Sciatic nerve (tissue), 2 donors: ENCODE measurements at regions not wholly inside any gene's neighbourhood (a gene's known extent, or its start where the extent isn't known, plus 50 kb on each side); places are given as distances from the start of the nearest gene placed in this dataset.
"Not testable (repeated sequence)": the region's sequence is repeated elsewhere in the genome, so short reads cannot be mapped to it uniquely, and the experiment has no call there.

ENCODE experiments used
- ATAC-seq: fragments of 200-7000 bp; cut with Tn5 transposase; one replicate; pipeline ENCODE4 v1.9.1; 2020; ENCODE audit warnings: mild to moderate bottlenecking, moderate library complexity
- DNase-seq: peaks from one replicate; pipeline ENCODE4 v3.0.0-alpha.2; 2020; ENCODE audit warnings: low spot score
- intact Hi-C: fragments of 100-400 bp; cut with DNase I; formaldehyde crosslinking; loops from one replicate; pipeline ENCODE4 v1.14.2; 2022
- donor health status: DM: no; HTN: no; CAD: no.
- donor health status: DM: no; HTN: no; CAD: no.

GRCh38 chr7:15831606-15832005, 145.1 kb upstream of the MEOX2 start:
- ATAC-seq = no peak
- intact Hi-C loops = no loop called here
- DNase-seq = no peak

- intact Hi-C loops = no loop called here
- ATAC-seq = peak; percentile 79
- DNase-seq = no peak
Observed at GRCh38 chr7:15829691-15830090, 143.2 kb upstream of the MEOX2 start.

DNA sequence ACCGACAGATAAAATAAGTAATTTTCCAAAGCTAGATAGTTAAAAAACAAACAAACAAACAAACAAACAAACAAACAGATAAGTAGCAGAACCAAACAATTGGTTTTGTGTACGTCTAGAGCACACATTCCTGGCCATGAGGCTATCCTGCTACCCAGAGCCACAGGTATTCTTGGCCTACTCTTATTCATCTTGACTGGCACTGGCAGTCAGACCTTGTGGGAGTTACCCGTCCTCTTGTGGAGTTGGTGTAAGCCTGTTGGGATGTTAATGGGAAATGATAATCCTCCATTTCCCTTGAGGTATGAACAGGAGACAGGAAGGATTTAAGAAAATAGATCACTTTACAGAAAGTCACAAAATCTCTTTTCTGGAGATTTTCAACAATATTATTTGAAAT, 142.4 kb upstream of the MEOX2 start:
- intact Hi-C loops = no loop called here

GRCh38 chr7:15821484-15822427, 135.3 kb upstream of the MEOX2 start:
- ATAC-seq (no peak), DNase-seq (no peak)
- intact Hi-C loops = no loop called here

More for the DNA sequence above, 142.4 kb upstream of the MEOX2 start:
- no peak for ATAC-seq
- DNase-seq = no peak

GRCh38 chr7:15820319-15820718, 133.8 kb upstream of the MEOX2 start:
- intact Hi-C loops = no loop called here

GRCh38 chr7:15816835-15817426, 130.4 kb upstream of the MEOX2 start:
- ATAC-seq (peak; percentile 71), DNase-seq (no peak)
- intact Hi-C loops = no loop called here

More at GRCh38 chr7:15820319-15820718, 133.8 kb upstream of the MEOX2 start:
- ATAC-seq (no peak), DNase-seq (no peak)

DNA sequence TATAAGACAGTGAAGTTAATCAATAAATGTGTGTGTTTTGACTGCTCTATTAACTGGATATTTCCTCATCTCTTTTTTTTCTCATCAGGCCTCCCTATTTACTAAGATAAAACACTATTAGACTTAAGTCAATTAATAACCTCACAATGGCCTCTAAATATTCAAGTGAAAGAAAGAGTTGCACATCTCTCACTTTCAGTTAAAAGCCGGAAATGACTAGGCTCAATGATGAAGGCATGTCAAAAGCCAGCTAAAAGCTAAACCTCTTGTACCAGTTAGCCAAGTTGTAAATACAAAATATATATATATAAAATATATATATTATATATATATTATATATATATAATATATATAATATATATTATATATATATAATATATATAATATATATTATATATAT, 127.0 kb upstream of the MEOX2 start:
- intact Hi-C loops = no loop called here
- no peak for ATAC-seq
- DNase-seq = no peak

DNA sequence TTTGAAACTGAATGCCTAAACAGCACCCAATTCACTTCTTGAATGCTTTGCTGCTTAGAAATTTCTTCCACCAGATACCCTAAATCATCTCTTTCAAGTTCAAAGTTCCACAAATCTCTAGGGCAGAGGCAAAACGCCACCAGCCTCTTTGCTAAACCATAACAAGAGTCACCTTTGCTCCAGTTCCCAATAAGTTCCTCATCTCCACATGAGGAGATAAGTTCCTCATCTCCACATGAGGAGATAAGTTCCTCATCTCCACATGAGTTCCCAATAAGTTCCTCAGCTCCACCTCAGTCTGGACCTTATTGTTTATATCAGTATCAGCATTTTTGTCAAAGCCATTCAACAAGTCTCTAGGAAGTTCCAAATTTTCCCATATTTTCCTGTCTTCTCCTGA, 123.9 kb upstream of the MEOX2 start:
- intact Hi-C loops = not testable (repeated sequence)

DNA sequence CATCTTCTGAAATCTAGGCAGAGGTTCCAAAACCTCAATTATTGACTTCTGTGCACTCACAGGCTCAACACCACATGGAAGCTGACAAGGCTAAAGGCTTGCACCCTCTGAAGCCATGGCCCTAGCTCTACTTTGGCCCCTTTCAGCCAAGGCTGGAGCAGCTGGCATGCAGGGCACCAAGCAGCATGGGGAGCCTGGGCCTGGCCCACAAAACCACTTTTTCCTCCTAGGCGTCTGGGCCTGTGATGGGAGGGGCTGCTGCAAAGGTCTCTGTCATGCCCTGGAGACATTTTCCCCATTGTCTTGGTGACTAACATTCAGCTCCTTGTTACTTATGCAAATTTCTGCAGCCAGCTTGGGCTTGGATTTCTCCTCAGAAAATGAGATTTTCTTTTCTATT, 123.5 kb upstream of the MEOX2 start:
- DNase-seq, intact Hi-C loops, ATAC-seq: not testable (repeated sequence)

More for the DNA sequence above, 123.9 kb upstream of the MEOX2 start:
- ATAC-seq, DNase-seq: not testable (repeated sequence)

- intact Hi-C loops = no loop called here
- ATAC-seq (no peak), DNase-seq (no peak)
Observed at GRCh38 chr7:15805891-15806290, 119.4 kb upstream of the MEOX2 start.

GRCh38 chr7:15802425-15802824, 115.9 kb upstream of the MEOX2 start:
- intact Hi-C loops = loop anchor here (1.0 kb wide), 1 partner anchor 29 kb away; no protein-coding TSS in a partner anchor
- DNase-seq (no peak), ATAC-seq (peak; percentile 3)

- DNase-seq (no peak), ATAC-seq (peak; percentile 96)
- intact Hi-C loops = no loop called here
Observed at GRCh38 chr7:15801551-15801950, 115.1 kb upstream of the MEOX2 start.

DNA sequence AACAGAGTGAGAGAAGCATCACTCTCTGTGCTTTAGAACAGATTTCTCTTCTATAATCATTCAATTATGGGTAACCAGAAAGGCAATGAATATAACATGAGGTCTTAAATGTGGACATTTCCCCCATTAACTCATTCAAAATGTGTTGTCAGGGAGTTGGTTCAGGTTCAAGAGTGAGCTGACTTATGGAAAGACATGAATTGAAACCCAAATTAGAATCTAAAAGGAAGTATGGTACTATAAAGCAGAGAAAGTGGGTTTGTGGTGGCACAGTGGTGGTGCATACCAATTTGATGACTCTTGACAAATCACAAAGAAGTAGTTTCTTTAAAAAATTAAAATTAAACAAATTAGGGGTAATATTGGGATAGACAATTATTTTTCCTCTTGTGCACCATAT, 114.6 kb upstream of the MEOX2 start:
- no peak for DNase-seq
- intact Hi-C loops = no loop called here
- no peak for ATAC-seq

- intact Hi-C loops = no loop called here
- DNase-seq = no peak
- no peak for ATAC-seq
Observed at GRCh38 chr7:15798081-15798480, 111.6 kb upstream of the MEOX2 start.

DNA sequence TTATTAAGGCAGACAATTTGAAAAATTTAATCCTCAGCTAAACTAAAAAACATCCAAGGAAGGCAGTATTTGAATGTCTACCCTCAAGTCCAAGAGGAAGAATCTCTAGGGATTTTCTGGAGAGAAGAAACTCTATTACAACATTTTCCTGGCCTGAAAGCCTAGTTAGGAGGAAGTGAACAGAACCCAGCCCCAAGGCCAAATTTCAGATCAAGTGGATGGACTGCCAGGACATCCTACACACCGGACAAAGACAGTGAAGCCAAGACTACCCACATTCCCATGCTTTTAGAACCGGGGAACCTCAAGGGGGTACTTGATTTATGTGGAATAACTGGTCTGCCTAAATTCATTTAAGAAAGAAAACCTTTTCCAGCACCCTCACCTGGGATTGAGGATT, 108.9 kb upstream of the MEOX2 start:
- intact Hi-C loops = no loop called here
- ATAC-seq (peak; percentile 89), DNase-seq (no peak)

- ATAC-seq (no peak), DNase-seq (no peak)
- intact Hi-C loops = no loop called here
Observed at GRCh38 chr7:15794801-15795200, 108.3 kb upstream of the MEOX2 start.

DNA sequence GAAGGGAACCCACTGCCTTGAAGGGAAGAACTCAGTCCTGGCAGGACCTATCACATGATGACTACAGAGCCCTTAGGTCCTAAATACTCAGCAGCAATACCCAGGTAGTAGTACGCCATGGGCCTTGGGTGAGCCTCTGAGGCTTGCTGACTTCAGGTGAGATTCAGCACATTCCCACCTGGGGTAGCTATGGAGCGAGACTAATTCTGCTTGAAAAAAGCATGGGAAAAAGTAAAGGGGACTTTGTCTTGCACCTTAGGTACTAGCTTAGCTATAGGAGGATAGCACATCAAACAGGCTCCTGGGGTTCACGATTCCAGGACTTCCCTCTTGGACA, 98.2 kb upstream of the MEOX2 start:
- intact Hi-C loops = no loop called here
- no peak for ATAC-seq
- no peak for DNase-seq

DNA sequence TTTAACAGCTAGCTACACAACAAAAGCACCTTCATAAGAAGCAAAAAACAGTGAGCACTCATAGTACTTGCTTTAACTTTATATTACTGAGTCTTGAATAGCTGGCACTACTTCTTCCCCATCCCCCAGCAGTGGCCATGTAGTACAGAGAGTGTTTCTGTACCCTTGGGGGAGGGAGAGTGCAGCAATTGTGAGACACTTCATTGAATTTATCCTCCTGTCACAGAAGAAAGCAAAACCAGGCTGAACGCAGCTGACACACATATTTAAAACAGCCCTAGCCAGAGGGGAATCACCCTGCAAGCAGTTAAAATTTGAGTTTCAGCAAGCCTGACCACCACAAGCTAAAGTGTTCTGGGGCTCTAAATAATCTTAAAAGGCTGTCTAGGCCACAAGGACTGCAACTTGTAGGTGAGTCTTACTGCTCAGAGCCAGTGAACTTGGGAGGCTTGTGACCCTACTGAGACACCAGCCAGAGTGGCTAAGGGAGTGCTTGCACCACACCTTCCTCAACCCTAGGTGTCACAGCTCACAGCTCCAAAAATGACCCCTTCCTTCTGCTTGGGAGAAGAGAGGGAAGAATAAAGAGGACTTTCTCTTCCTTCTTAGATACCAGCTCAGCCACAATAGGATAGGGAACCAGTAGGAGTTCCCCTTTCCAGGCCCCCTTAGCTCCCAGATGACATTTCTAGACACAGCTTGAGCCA, 97.7 kb upstream of the MEOX2 start:
- DNase-seq (no peak), ATAC-seq (peak; percentile 84)
- intact Hi-C loops = no loop called here

GRCh38 chr7:15782656-15783055, 96.2 kb upstream of the MEOX2 start:
- intact Hi-C loops = no loop called here
- ATAC-seq (no peak), DNase-seq (no peak)

GRCh38 chr7:15781944-15782343, 95.5 kb upstream of the MEOX2 start:
- intact Hi-C loops = no loop called here

More at GRCh38 chr7:15781944-15782343, 95.5 kb upstream of the MEOX2 start:
- ATAC-seq = no peak
- DNase-seq = no peak
